ENCODE measurements at regions not wholly inside any gene's neighbourhood (a gene's known extent, or its start where the extent isn't known, plus 50 kb on each side); places are given as distances from the start of the nearest gene placed in this dataset.

DNA sequence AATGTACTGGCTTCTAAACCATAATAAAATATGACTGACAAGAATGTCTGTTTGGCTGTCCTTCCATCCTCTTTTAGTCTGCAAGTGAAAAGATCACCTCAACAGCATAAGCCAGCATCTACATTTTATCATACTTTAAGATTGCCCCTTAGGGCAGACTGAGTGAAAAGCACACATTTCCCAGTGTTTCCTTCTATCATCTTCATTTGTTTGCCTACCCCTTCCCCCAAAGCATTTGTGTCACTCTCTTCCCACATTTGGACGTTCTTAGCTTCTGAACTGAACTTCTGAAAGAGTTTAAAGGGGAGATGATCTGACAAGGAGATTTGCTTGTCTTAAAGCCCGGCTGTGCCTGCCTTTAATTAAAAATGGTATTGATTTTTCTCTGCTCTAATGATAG lies 322.2 kb downstream of the SPATA17 start:
- TF ChIP-seq, protein P1, sequence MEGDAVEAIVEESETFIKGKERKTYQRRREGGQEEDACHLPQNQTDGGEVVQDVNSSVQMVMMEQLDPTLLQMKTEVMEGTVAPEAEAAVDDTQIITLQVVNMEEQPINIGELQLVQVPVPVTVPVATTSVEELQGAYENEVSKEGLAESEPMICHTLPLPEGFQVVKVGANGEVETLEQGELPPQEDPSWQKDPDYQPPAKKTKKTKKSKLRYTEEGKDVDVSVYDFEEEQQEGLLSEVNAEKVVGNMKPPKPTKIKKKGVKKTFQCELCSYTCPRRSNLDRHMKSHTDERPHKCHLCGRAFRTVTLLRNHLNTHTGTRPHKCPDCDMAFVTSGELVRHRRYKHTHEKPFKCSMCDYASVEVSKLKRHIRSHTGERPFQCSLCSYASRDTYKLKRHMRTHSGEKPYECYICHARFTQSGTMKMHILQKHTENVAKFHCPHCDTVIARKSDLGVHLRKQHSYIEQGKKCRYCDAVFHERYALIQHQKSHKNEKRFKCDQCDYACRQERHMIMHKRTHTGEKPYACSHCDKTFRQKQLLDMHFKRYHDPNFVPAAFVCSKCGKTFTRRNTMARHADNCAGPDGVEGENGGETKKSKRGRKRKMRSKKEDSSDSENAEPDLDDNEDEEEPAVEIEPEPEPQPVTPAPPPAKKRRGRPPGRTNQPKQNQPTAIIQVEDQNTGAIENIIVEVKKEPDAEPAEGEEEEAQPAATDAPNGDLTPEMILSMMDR (IDR thresholded peaks at IDR 0.05): no peak
- TF ChIP-seq POLR2A (IDR thresholded peaks at IDR 0.05; ENCODE audit: low read depth) (no peak), POLR2AphosphoS5 (IDR thresholded peaks at IDR 0.05) (no peak), EP300 (IDR thresholded peaks at IDR 0.05) (no peak)

Measured in esophagus muscularis mucosa (tissue), 4 donors.